H1 (cell line): ENCODE measurements at regions not wholly inside any gene's neighbourhood (a gene's known extent, or its start where the extent isn't known, plus 50 kb on each side); places are given as distances from the start of the nearest gene placed in this dataset.

Experiments used
- ASH2L ChIP-seq: fragments of 200-600, 300-600 bp; sonication (generic); IDR thresholded peaks from one replicate; pipeline ENCODE4 v1.7.1; 2017; ENCODE audit warnings: low read length
- CHD2 ChIP-seq: IDR thresholded peaks from 2 replicates; pipeline ENCODE4 v1.6.1; 2012; ENCODE audit warnings: low read length, improper control_type of control experiment
- CREB1 ChIP-seq: IDR thresholded peaks from 2 replicates; pipeline ENCODE4 v1.6.1; 2012; ENCODE audit warnings: inconsistent platforms
- CTCF ChIP-seq, 3 experiments: IDR thresholded peaks; 1 replicate in 2 of 3; 2 replicates in 1 of 3; pipeline versions ENCODE4 v1.5.1 to v1.6.1; 2011; ENCODE audit warnings: low read length in 3 of 3, mild to moderate bottlenecking in 3 of 3, inconsistent platforms in 2 of 3, low read depth in 1 of 3, moderate library complexity in 1 of 3; ENCODE audit not compliant: insufficient read depth in 1 of 3; ENCODE audit errors: control extremely low read depth in 1 of 3
- EP300 ChIP-seq, 2 experiments: IDR thresholded peaks; 1 replicate in 1 of 2; 2 replicates in 1 of 2; pipeline ENCODE4 v1.6.1; 2011 to 2012; ENCODE audit warnings: low read depth in 2 of 2, low read length in 2 of 2, mild to moderate bottlenecking in 2 of 2, borderline replicate concordance in 1 of 2, inconsistent platforms in 1 of 2, moderate library complexity in 1 of 2
- EZH2 ChIP-seq: fragments of 200-600 bp; sonication (generic); IDR thresholded peaks from 2 replicates; pipeline ENCODE4 v1.7.1; 2012; ENCODE audit warnings: low read depth, mild to moderate bottlenecking, moderate library complexity, low read length, inconsistent platforms; ENCODE audit not compliant: severe bottlenecking
- GABPA ChIP-seq: IDR thresholded peaks from 2 replicates; pipeline ENCODE4 v1.6.1; 2011; ENCODE audit warnings: mild to moderate bottlenecking, low read length, moderate library complexity, borderline replicate concordance; ENCODE audit not compliant: insufficient read depth
- HDAC2 ChIP-seq, 2 experiments: fragments of 300-600 bp in 1 of 2; sonication (generic) in 1 of 2; IDR thresholded peaks; 2 replicates each; pipeline ENCODE4 v1.6.1; 2011 to 2012; ENCODE audit warnings: low read depth in 2 of 2, low read length in 2 of 2, mild to moderate bottlenecking in 2 of 2, moderate library complexity in 2 of 2, borderline replicate concordance in 1 of 2, inconsistent platforms in 1 of 2
- HDAC6 ChIP-seq: IDR thresholded peaks from one replicate; pipeline ENCODE4 v1.7.1; 2012; ENCODE audit warnings: low read depth, mild to moderate bottlenecking, inconsistent platforms, low read length, moderate library complexity
- JUND ChIP-seq: IDR thresholded peaks from 2 replicates; pipeline ENCODE4 v1.6.1; 2011; ENCODE audit warnings: mild to moderate bottlenecking, improper control_type of control experiment, low read length
- POLR2AphosphoS5 ChIP-seq: IDR thresholded peaks from 2 replicates; pipeline ENCODE4 v1.6.1; 2011; ENCODE audit warnings: low read depth, low read length
- RFX5 ChIP-seq: IDR thresholded peaks from 2 replicates; pipeline ENCODE4 v1.6.1; 2011; ENCODE audit warnings: low read depth, low read length, improper control_type of control experiment, borderline replicate concordance
- SP2 ChIP-seq: IDR thresholded peaks from 2 replicates; pipeline ENCODE4 v1.6.1; 2012; ENCODE audit warnings: mild to moderate bottlenecking, low read length, inconsistent platforms

- TF ChIP-seq ASH2L (no peak), HDAC2 (IDR thresholded peaks at IDR 0.05; ENCODE audit: borderline replicate concordance in 1 of 2, low read depth in 2 of 2, low read length in 2 of 2) (no peak), GABPA (no peak), CHD2 (no peak), CREB1 (no peak), CTCF (IDR thresholded peaks at IDR 0.05; ENCODE audit: control extremely low read depth in 1 of 3, insufficient read depth in 1 of 3, low read depth in 1 of 3, low read length in 3 of 3) (no peak), JUND (no peak), SP2 (no peak), RFX5 (no peak), EZH2 (no peak), HDAC6 (no peak), POLR2AphosphoS5 (no peak), EP300 (IDR thresholded peaks at IDR 0.05; ENCODE audit: borderline replicate concordance in 1 of 2, low read depth in 2 of 2, low read length in 2 of 2) (no peak)
These were observed 277.1 kb downstream of the TCERG1L start for GRCh38 chr10:131034451-131034850.
